Body of pancreas (tissue), 4 donors: ENCODE measurements at regions not wholly inside any gene's neighbourhood (a gene's known extent, or its start where the extent isn't known, plus 50 kb on each side); places are given as distances from the start of the nearest gene placed in this dataset.

Experiments
- ATAC-seq: fragments of 150-250 bp; one replicate; pipeline ENCODE4 v1.9.1; 2016
- DNase-seq, 4 donors: peaks; one replicate each; pipeline ENCODE4 v3.0.0-alpha.2; 2019
- H3K27ac ChIP-seq, 4 donors: fragments of 200-600 bp; sonication (generic); 1 replicate in 3 of 4; 2 replicates in 1 of 4; pipeline versions ENCODE4 v1.5.1 to v1.6.1; 2016 to 2019; ENCODE audit warnings: mild to moderate bottlenecking in 1 of 4, mixed read lengths in 1 of 4, moderate library complexity in 1 of 4
- H3K27me3 ChIP-seq, 2 donors: fragments of 200-600 bp; sonication (generic); one replicate each; pipeline ENCODE4 v1.6.0; 2016; ENCODE audit warnings: mild to moderate bottlenecking in 1 of 2
- H3K36me3 ChIP-seq, 2 donors: fragments of 200-600 bp; sonication (generic); replicated peaks in 1 of 2; 2 replicates each; pipeline ENCODE4 v1.5.1; 2016; ENCODE audit warnings: low read depth in 2 of 2; ENCODE audit not compliant: insufficient read depth in 1 of 2
- H3K4me1 ChIP-seq: fragments of 200-600 bp; sonication (generic); one replicate; pipeline ENCODE4 v1.6.0; 2016
- H3K4me3 ChIP-seq, 2 donors: fragments of 200-600 bp; sonication (generic); 1 replicate in 1 of 2; 2 replicates in 1 of 2; pipeline ENCODE4 v1.5.1; 2016 to 2019
- H3K9me3 ChIP-seq, 3 donors: fragments of 200-600 bp; sonication (generic); 1 replicate in 2 of 3; 2 replicates in 1 of 3; pipeline ENCODE4 v1.5.1; 2016
- CTCF ChIP-seq, 7 experiments: fragments of 450-650 bp in 4 of 7; fragments of 200-600 bp in 3 of 7; sonication (generic) in 3 of 7; IDR thresholded peaks; one replicate each; pipeline ENCODE4 v1.5.1; 2016 to 2019; ENCODE audit warnings: antibody characterized with exemption in 7 of 7
- POLR2A ChIP-seq, 3 donors: fragments of 450-650 bp; IDR thresholded peaks; one replicate each; pipeline ENCODE4 v1.6.1; 2016; ENCODE audit warnings: antibody characterized with exemption in 3 of 3, mild to moderate bottlenecking in 2 of 3
- WGBS, 2 donors: methylation state at CpG; one replicate each; pipeline ENCODE4 v1.1.5; 2017; 5-methylcytosine and 5-hydroxymethylcytosine counted together
- intact Hi-C: fragments of 100-400 bp; cut with DNase I; formaldehyde crosslinking; loops from one replicate; pipeline ENCODE4 v1.15.1; 2023

DNA sequence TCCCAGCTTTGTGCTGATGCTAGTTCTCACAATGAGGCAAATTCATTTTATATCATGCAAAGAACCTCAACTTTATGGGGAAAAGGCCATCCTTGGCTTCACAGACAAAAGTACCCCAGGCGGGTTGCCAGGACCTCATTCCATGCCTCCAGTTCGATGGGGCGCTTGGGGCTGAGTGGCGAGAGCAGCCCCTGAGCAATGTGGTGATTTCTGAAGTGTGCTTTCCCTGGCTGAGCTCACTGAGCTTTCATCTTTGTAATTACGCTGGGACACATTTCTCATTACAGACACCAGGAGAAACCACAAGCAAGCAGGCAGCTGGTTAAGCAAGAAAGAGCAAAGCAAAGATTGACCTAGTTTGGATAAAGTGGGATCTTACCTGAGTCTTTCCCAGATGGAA is 301.5 kb upstream of the CDH4 start:
- H3K9me3 ChIP-seq: no peaks in the 10 kb centered on the region
- H3K36me3 ChIP-seq: no peaks in the 10 kb centered on the region
- no peak overlapping the region for H3K27ac ChIP-seq
- 35 to 65% methylated on average over 5 of the region's 5 CpGs for WGBS, 2 donors
- TF ChIP-seq POLR2A (IDR thresholded peaks at IDR 0.05) (no peak), CTCF (IDR thresholded peaks at IDR 0.05) (no peak)
- H3K4me1 ChIP-seq: no peaks in the 10 kb centered on the region
- H3K4me3 ChIP-seq: no peak overlapping the region
- intact Hi-C loops: no loop called here
- H3K27me3 ChIP-seq: no peaks in the 10 kb centered on the region
- no peak for ATAC-seq
- no peak for DNase-seq

GRCh38 chr20:60950974-60951373 is 301.1 kb upstream of the CDH4 start:
- no peak overlapping the region for H3K27ac ChIP-seq
- H3K36me3 ChIP-seq: no peaks in the 10 kb centered on the region
- H3K4me1 ChIP-seq: no peaks in the 10 kb centered on the region
- H3K4me3 ChIP-seq: no peak overlapping the region
- no peaks in the 10 kb centered on the region for H3K9me3 ChIP-seq
- 73 to 74% methylated on average over 5 of the region's 5 CpGs for WGBS, 2 donors
- ATAC-seq: no peak
- H3K27me3 ChIP-seq: no peaks in the 10 kb centered on the region
- no peak for DNase-seq
- TF ChIP-seq CTCF (IDR thresholded peaks at IDR 0.05) (no peak), POLR2A (IDR thresholded peaks at IDR 0.05) (no peak)
- intact Hi-C loops: no loop called here

GRCh38 chr20:60952861-60953260 is 299.2 kb upstream of the CDH4 start:
- ATAC-seq (no peak), DNase-seq (no peak)
- intact Hi-C loops: no loop called here
- H3K4me1 ChIP-seq: no peaks in the 10 kb centered on the region
- TF ChIP-seq CTCF (IDR thresholded peaks at IDR 0.05): no peak
- H3K27ac ChIP-seq: no peak overlapping the region
- no peaks in the 10 kb centered on the region for H3K27me3 ChIP-seq
- H3K9me3 ChIP-seq: no peaks in the 10 kb centered on the region
- no peak overlapping the region for H3K4me3 ChIP-seq
- WGBS, 2 donors: 70 to 75% methylated on average over 8 of the region's 8 CpGs
- H3K36me3 ChIP-seq: no peaks in the 10 kb centered on the region

- intact Hi-C loops: no loop called here
- Histone ChIP-seq H3K4me1 (no peaks in the 10 kb centered on the region), H3K4me3 (no peak overlapping the region), H3K9me3 (no peaks in the 10 kb centered on the region), H3K36me3 (no peaks in the 10 kb centered on the region), H3K27me3 (no peaks in the 10 kb centered on the region), H3K27ac (no peak overlapping the region)
- 67 to 81% methylated on average over 13 of the region's 13 CpGs for WGBS, 2 donors
- ATAC-seq (no peak), DNase-seq (no peak)
- no peak for TF ChIP-seq CTCF (IDR thresholded peaks at IDR 0.05)
- no peak for TF ChIP-seq POLR2A (IDR thresholded peaks at IDR 0.05)
These were observed 298.7 kb upstream of the CDH4 start for GRCh38 chr20:60953321-60953720.

- Histone ChIP-seq H3K9me3 (no peaks in the 10 kb centered on the region), H3K4me3 (no peak overlapping the region), H3K27me3 (no peaks in the 10 kb centered on the region), H3K36me3 (no peaks in the 10 kb centered on the region), H3K27ac (no peak overlapping the region), H3K4me1 (no peaks in the 10 kb centered on the region)
- ATAC-seq (no peak), DNase-seq (no peak)
- intact Hi-C loops: no loop called here
- TF ChIP-seq CTCF (IDR thresholded peaks at IDR 0.05) (no peak), POLR2A (IDR thresholded peaks at IDR 0.05) (no peak)
- 30 to 36% methylated on average over 2 of the region's 2 CpGs for WGBS, 2 donors
These were observed 296.4 kb upstream of the CDH4 start for GRCh38 chr20:60955706-60956105.
